ENCODE measurements at regions not wholly inside any gene's neighbourhood (a gene's known extent, or its start where the extent isn't known, plus 50 kb on each side); places are given as distances from the start of the nearest gene placed in this dataset.

DNA sequence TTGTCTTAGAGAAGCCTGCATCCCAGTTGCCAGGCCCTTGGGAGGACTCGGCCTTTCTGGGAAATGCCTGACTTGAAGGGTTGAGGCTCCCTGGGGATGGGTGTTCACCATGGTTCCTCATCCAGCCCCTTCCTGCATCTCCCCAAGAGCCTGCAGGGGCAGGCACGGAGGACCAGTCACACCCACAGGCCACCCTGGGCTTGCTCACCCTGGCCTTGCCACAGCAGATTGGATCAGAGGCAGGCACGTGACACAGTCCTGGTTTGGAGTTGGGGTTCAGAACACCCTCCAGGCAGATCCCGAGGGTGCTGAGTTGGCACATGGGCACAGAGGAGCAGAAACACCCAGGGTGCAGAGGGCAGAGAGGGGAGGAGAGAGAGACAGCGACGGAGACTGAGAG is 286.1 kb downstream of the PBX3 start:
- ChIA-PET CTCF (no interaction called here), RAD21 (ENCODE audit: low non-redundant PET in 1 of 2, low total read pairs in 2 of 2, uncharacterized antibody in 2 of 2, unreplicated experiment in 2 of 2) (no interaction called here), POLR2A (no interaction called here)
- H3K79me2 ChIP-seq (ENCODE audit: insufficient read depth, low read length) = no peaks in the 10 kb centered on the region
- no peak for ATAC-seq
- no peak for DNase-seq (ENCODE audit: low read depth, low spot score)
- no peaks in the 10 kb centered on the region for H3K4me1 ChIP-seq (ENCODE audit: control insufficient read depth in 1 of 2, insufficient read depth in 2 of 2, low read length in 2 of 2)
- H3K9me2 ChIP-seq (ENCODE audit: insufficient read depth) = no peaks in the 10 kb centered on the region
- no peak overlapping the region for H3K9ac ChIP-seq (ENCODE audit: low read length)
- no peak overlapping the region for H3K4me2 ChIP-seq (ENCODE audit: low read length)
- H3K27me3 ChIP-seq (ENCODE audit: insufficient read depth, low read length) = no peaks in the 10 kb centered on the region
- intact Hi-C loops (cut with micrococcal nuclease) = no loop called here
- no peak overlapping the region for H3K27ac ChIP-seq (ENCODE audit: low read depth, low read length)
- H2AFZ ChIP-seq (ENCODE audit: low read depth, low read length, poor library complexity, severe bottlenecking) = no peak overlapping the region
- H3K4me3 ChIP-seq (replicated peaks in 1 of 2; ENCODE audit: low read depth in 1 of 2, low read length in 2 of 2) = no peak overlapping the region
- no peaks in the 10 kb centered on the region for H3K9me3 ChIP-seq (ENCODE audit: control insufficient read depth in 1 of 2, insufficient read depth in 1 of 2, low read depth in 1 of 2, low read length in 2 of 2)
- no peaks in the 10 kb centered on the region for H4K20me1 ChIP-seq (ENCODE audit: insufficient read depth)
- no TSS peak for BruUV-seq (replicated peaks)
- no peaks in the 10 kb centered on the region for H3K36me3 ChIP-seq (ENCODE audit: control insufficient read depth in 1 of 2, insufficient read depth in 2 of 2, low read length in 2 of 2)
- no peak for TF ChIP-seq CBX3 (IDR thresholded peaks at IDR 0.05; ENCODE audit: low read depth)
- TF ChIP-seq ZNF274 (IDR thresholded peaks at IDR 0.05; ENCODE audit: low read depth, low read length) = no peak
- TF ChIP-seq RAD21 (IDR thresholded peaks at IDR 0.05; ENCODE audit: low read depth) = no peak
- no peak for TF ChIP-seq POLR2AphosphoS5 (IDR thresholded peaks at IDR 0.05; ENCODE audit: low read depth, low read length)
- TF ChIP-seq TCF7L2 (IDR thresholded peaks at IDR 0.05; ENCODE audit: borderline replicate concordance, extremely low read depth, insufficient read depth, insufficient read length) = no peak
- TF ChIP-seq, protein P1, sequence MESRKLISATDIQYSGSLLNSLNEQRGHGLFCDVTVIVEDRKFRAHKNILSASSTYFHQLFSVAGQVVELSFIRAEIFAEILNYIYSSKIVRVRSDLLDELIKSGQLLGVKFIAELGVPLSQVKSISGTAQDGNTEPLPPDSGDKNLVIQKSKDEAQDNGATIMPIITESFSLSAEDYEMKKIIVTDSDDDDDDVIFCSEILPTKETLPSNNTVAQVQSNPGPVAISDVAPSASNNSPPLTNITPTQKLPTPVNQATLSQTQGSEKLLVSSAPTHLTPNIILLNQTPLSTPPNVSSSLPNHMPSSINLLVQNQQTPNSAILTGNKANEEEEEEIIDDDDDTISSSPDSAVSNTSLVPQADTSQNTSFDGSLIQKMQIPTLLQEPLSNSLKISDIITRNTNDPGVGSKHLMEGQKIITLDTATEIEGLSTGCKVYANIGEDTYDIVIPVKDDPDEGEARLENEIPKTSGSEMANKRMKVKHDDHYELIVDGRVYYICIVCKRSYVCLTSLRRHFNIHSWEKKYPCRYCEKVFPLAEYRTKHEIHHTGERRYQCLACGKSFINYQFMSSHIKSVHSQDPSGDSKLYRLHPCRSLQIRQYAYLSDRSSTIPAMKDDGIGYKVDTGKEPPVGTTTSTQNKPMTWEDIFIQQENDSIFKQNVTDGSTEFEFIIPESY (IDR thresholded peaks at IDR 0.05; ENCODE audit: extremely low read depth, insufficient replicate concordance, low read length) = no peak
- TF ChIP-seq SIN3A (IDR thresholded peaks at IDR 0.05; ENCODE audit: low read depth) = no peak
- no peak for TF ChIP-seq ZFX (IDR thresholded peaks at IDR 0.05)
- TF ChIP-seq EZH2 (IDR thresholded peaks at IDR 0.05) = no peak
- no peak for TF ChIP-seq POLR2A (IDR thresholded peaks at IDR 0.05; ENCODE audit: borderline replicate concordance, extremely low read depth, insufficient read depth, insufficient read length)
- no peak for TF ChIP-seq MAX (IDR thresholded peaks at IDR 0.05)
- TF ChIP-seq, protein P2, sequence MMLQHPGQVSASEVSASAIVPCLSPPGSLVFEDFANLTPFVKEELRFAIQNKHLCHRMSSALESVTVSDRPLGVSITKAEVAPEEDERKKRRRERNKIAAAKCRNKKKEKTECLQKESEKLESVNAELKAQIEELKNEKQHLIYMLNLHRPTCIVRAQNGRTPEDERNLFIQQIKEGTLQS (IDR thresholded peaks at IDR 0.05) = no peak
- TF ChIP-seq CEBPB (IDR thresholded peaks at IDR 0.05; ENCODE audit: low read depth) = no peak
- TF ChIP-seq FOSL1 (IDR thresholded peaks at IDR 0.05; ENCODE audit: low read depth) = no peak
- no peak for TF ChIP-seq EGR1 (IDR thresholded peaks at IDR 0.05; ENCODE audit: low read depth)

All from HCT116 (cell line).